ENCODE measurements at regions not wholly inside any gene's neighbourhood (a gene's known extent, or its start where the extent isn't known, plus 50 kb on each side); places are given as distances from the start of the nearest gene placed in this dataset.

- TF ChIP-seq CTCF (IDR thresholded peaks at IDR 0.05; ENCODE audit: low read depth, low read length), result no peak
- TF ChIP-seq EZH2phosphoT487 (IDR thresholded peaks at IDR 0.05; ENCODE audit: low read depth), result no peak
These were observed 219.8 kb upstream of the MANEA start for GRCh38 chr6:95357380-95358020.
